ENCODE measurements at regions not wholly inside any gene's neighbourhood (a gene's known extent, or its start where the extent isn't known, plus 50 kb on each side); places are given as distances from the start of the nearest gene placed in this dataset.

DNA sequence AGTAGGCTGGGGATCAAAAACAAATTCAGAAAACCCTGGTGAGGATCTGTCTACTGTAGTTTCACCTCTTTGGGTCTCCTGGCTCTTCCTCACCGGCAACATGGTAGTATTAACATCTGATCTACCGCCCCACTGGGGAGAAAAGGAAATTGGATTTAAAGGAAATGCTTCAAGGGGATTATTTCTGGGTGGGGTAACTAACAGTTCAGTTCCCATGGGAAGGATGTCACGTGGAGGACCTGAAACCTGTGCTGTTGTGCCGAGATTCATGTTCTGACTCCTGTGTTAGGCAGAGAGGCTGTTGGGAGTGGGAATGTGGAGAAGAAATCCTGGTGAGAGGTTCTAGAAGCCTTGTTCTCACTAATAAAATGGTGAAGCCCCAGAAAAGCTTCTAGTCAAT lies 254.4 kb downstream of the BCOR start:
- DNase-seq = peak; percentile 53

DNA sequence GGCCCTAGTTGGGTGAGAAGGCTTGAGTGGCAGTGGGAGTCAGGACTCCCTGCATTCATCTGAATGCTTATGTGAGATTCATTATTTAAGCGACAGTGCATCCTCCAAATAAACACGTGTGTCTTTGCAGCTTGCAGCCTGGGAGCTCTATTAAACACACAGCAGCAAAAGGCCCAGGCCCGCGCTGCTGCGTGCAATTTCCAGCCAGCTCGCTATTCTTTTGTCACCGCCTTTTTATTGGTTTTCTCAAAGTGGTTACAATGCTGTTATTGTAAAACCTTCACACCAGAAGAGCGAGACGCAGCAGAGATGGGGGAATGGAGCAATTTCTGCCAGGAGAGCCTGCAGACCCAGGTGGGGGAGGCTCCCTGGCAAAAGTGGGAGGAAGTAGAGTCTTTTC lies 252.5 kb downstream of the BCOR start:
- no peak for DNase-seq

DNA sequence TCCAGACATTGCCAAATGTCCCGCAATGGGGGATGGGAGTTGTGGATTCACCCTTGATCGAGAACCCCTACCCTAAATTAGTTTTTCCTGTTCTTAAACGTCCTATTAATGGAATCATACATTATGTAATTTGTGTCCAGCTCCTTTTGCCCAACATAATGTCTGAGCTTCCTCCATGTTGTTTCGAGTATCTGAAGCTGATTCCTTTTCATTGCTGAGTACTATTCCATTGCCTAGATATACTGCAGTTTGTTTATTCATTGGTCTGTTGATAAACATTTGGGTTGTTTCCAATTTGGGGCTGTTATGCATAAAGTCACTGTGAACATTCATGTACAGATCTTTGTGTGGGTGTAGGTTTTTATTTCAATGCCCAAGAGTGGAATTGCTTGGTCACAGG lies 251.3 kb downstream of the BCOR start:
- no peak for DNase-seq

- DNase-seq = no peak
Observed at GRCh38 chrX:39848243-39848642, 249.5 kb downstream of the BCOR start.

- no peak for DNase-seq
Observed at GRCh38 chrX:39848900-39849299, 248.9 kb downstream of the BCOR start.

GRCh38 chrX:39850209-39850608 lies 247.5 kb downstream of the BCOR start:
- DNase-seq = no peak

DNA sequence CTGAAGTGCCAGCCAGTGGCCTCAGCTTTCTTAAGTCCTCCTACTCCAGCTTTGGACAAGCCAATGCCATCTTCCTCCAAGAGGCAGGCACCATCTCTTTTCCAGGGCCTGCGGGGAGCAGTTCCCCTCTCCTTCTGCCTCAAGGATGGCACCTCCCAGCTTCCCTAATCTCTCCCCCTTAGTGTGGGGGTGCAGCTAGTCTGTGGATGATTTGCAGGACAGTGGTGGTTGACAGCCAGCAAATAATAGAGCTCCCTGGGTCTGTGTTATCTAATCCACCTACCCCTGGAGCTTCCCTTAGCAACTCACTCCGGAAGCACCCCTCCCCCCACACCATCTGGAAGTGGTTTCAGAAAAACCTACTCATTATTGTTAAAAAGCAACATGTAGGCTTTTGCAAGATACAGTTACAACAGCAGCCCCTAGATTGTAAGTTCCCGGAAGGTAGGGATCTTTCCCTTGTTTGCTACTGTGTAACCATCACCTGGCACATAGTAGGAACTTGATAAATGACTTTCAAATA lies 247.1 kb downstream of the BCOR start:
- DNase-seq = no peak

DNA sequence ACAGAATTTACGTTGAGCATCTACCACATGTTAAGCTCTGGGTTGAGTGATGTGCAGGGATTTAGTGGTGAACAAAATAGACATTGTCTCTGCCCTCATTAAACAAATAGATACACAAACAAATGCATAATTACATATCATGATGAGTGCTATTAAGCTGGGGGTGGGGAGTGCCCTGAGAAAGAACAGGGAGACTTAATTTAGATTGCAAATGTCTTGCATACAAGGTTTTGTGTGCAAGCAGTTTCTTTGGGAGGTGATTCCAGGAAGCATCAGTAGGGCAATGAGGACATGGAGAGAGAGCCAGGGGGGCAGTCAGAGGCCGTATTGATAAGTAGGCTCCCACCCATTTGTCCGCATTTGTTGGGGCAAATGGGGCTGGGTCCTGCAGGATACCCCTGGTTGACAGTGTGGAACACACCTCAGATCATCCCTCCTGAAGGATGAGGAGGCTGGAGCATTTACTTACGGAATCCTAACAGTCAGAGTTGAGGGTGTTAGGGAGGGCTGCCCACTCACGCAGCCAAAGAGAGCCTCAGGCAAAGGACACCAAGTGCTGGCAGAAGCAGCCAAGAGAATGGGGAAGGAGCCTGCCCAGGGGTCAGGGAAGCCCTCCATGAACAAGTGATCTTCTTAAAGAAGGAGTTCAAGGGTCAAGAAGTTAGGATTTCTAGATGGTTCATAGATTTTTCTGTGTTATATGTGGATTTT lies 245.9 kb downstream of the BCOR start:
- DNase-seq = no peak

GRCh38 chrX:39852491-39852890 lies 245.3 kb downstream of the BCOR start:
- no peak for DNase-seq

DNA sequence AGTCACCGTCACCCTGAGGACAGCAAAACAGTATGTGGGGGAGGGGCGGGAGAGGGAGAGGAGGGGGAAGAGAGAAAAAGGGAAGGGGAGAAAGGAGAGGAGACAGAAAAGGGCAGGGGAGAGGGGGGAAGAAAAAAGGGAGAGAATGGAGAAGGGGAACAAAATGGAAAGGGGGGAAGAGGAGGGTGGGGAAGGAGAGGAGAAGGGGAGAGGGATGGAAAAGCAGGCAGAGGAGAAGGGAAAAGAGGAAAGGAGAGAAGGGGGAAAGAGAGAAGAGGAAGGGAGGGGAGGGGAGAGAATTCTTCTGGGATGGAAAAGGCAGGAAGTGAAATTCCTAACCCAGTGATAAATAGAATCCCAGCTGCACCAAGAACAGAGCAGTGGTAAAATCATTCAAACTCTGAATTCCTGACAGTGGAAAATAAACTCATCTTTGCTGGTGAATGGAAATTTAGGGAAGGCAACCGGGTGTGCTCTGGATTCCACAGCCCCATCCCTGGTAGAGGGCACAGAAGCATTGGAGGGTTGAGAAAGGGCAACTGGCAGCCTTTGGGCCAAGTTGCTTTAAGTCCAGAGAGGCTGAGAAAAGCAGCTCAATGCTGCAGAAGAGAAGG lies 244.2 kb downstream of the BCOR start:
- DNase-seq = no peak

DNA sequence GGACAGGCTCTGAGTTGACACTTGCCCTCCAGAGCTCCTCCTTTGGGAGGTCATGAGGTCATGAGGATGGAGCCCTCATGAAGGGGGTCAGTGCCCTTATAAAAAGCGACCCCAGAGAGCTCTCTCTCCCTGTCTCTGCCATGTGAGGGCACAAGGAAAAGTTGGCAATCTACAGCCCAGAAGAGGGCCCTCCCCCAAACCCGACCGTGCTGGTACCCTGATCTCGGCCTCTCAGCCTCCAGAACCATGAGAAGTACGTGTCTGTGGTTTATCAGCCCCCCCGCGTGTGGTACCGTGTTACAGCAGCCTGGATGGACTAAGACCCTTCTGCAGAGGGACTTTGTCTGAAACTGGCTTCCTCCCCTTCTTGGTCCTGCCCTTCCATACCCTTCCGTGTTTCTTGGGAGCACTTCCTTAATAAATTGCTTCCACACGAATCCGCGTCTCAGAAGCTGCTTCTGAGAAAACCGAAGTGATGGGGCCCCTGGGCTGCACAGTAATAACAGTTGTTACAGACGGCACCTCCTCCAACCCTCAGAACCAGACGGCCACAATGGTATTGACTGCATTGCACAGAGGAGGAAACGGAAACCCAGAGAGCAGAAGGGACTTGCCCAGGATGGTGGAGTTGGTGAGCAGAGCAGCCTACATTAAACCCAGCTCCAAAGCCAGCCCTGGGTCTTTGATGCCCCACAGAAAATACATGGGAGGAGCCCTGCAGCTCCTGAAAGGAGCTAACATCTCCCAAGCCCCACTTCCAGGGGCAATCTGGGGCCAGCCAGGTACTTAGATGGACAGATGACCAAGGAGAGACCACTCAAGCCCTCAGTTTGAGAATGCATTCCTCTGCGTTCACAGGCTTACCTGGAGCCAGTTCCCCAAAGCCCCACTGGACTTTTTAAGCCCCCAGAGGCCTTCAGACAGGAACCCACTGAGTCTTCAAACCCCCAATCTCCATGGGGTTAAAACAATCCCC lies 242.7 kb downstream of the BCOR start:
- DNase-seq = no peak

- DNase-seq = peak; percentile 79
Observed at GRCh38 chrX:39855748-39856129, 242.0 kb downstream of the BCOR start.

DNA sequence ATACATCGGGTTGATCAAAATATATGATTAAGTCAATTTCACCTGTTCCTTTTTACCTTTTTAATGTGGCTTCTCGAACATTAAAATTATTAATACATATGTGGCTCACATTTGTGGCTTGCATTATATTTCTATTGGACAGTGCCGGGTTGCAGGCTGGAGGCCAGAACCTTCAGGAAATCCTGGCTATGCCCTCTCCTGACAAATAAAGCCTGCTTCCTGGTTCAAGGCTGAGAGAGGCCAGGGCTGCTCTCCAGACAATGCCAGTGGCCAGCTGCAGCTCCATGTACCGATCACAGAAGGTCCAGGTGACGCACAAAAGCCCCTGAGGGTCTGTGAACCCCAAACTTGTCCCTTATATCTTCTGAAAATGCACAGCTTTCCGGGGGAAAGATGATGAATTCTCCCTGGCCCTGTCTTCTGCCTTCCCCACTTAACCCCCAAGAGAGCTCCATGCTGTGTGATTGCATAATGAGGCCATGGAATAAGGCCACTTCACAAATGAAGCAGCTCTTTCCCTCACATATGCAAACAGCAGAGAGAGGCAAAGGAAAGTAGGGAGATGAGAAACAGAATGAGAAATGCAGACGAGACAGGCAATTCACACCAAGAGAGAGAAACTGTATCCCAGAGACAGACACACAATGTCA lies 241.2 kb downstream of the BCOR start:
- no peak for DNase-seq

DNA sequence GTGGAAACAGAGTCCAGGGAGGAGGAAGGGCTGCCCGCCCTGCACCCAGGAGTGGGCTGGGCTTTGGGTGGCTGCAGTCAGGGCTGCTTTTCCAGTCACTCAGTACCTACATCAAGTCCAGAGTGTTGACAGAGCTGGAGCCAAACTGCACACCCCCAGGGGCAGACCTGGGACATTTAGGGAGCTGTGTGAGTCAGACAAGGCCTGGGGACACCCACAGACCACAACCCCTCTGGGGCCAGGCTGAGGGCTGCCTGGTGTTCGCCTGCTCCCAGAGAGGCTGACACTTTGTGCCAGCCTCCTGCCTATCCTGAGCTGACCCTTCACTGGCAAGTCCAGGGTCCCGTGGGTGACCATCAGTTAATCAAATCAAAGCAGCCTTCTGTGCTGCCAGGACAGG lies 240.0 kb downstream of the BCOR start:
- no peak for DNase-seq

- DNase-seq = no peak
Observed at GRCh38 chrX:39859991-39860861, 237.5 kb downstream of the BCOR start.

DNA sequence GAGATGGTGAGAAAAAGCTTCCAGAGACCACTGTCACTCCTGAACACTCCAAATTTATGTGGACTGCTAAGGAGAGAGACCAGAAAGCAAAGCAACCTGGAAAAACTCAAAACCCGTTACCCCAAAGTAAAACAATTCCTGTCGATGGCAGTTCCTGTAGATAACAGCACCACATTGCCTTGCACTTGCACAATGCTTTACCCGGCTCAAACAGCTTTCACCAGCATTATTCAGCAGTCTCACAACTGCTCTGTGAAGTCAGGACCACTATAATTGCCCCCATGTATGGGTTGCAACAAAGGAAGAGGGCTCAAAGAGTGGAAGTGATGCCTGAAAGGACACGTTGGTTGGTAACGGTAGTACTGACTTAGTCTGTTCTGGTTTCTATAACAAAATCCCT lies 234.8 kb downstream of the BCOR start:
- no peak for DNase-seq

GRCh38 chrX:39866229-39866628 lies 231.5 kb downstream of the BCOR start:
- DNase-seq = no peak

DNA sequence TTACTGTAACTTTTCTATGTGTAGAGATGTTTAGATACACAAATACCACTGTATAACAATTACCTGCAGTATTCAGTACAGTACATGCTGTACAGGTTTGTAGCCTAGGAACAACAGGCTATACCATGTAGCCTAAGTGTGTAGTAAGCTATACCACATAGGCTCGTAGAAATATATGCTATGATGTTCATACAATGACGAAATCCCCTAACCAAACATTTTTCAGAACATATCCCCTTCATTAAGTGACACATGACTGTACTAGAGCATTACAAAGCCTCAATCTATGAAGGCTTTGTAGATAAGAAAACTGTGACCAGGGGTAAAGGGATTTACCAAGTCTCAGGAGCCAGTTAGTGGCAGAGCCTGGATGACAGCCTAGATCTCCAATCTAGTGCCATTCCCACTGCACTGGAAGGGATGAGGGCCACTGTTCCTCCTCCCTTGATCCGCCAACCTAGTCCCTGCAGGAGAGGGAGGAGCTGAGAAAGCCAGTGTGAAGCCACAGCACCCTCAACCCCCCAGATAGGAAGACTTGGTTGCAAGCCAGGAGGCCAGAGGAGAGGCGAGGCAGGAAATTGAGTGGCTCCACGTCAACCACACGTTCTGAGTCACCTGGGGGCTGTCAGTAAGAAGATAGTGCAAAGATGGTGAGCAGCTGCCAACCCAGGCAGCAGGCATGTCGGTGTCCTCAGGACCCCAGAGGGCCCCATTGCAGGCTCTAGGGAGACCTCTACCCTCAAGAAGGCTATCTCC lies 227.7 kb downstream of the BCOR start:
- no peak for DNase-seq

- DNase-seq = no peak
Observed at GRCh38 chrX:39871648-39872047, 226.1 kb downstream of the BCOR start.

DNA sequence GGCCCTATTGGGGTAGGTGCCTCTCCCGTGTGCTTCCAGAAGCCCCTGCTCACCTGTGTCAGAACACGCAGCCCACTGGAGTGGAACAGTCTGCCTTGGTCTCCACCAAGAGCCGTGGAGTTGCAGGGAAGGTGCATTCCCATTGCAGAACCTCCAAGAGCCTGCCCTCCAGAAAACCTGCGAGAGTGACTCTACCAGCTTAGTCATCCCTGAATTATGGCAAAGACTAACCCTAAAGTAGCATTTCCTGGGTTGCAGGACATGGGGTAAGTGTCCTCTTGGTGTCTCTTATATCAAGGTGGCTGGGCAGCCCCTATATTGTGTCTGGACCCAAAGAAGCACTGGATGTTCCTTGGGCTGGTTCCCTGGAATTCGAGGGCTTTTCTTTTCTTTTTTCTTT lies 224.6 kb downstream of the BCOR start:
- no peak for DNase-seq

DNA sequence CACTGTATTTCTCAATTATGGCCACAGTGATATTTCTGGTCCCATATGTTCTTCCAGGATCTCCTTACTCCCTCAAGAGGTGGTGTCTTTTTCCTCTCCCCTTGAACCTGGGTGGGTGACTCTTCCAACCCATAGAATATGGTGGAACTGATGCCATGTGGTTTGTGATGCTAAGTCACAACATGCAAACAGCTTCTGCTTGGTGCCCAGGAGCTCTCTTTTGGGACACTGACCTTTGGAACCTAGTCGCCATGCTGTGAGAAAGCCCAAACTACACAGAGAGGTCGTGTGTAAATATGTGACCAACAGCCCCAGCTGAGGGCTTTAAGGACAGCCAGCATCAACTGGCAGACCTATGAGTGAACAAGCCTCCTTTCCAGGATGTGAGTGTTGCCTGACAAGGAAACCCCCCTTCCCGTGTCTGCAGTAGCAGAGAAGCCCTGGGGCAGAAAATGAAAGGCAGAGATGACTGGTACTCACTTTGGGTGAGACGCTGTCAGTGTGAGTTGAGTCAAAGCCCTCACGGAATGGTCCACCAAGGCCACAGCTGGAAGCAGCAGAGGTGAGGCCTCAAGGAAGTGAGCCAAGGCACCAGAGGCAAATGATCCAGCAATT lies 223.4 kb downstream of the BCOR start:
- DNase-seq = no peak

Measured in NCI-H345 (cell line).